ENCODE measurements at regions not wholly inside any gene's neighbourhood (a gene's known extent, or its start where the extent isn't known, plus 50 kb on each side); places are given as distances from the start of the nearest gene placed in this dataset.

DNA sequence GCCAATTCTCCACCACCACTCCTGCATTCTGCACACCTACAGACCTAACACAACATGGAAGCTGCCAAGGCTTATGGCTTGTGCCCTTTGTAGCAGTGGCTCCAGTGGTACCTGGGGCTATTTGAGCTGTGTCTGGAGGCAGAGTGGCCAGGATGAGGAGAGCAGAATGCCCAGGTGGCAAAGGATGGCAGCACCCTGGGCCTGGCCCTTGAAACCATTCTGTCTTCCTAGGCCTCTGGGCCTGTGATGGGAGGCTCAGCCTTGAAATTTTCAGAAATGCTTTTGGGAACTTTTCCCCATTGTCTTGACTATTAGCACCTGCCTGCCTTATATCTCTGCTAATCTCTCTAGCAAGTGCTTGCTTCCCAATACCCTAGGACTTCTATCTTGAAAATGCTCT lies 241.7 kb downstream of the TMEM167A start:
- no peak overlapping the region for H3K4me3 ChIP-seq (ENCODE audit: low read length, poor library complexity, severe bottlenecking)
- no peaks in the 10 kb centered on the region for H3K27me3 ChIP-seq (ENCODE audit: insufficient read depth, low read length, poor library complexity, severe bottlenecking)
- no peaks in the 10 kb centered on the region for H3F3A ChIP-seq (ENCODE audit: low read depth)
- H2AFZ ChIP-seq (ENCODE audit: low read length), result no peak overlapping the region
- no peak overlapping the region for H3K4me2 ChIP-seq (ENCODE audit: low read depth, low read length, poor library complexity, severe bottlenecking)
- H3K79me2 ChIP-seq (ENCODE audit: insufficient read depth, low read length), result no peaks in the 10 kb centered on the region
- peaks cover 17% of the 10 kb centered on the region; the same call in 1 of the 2 replicates for H3K9me3 ChIP-seq (ENCODE audit: insufficient read depth, low read depth, low read length)
- H3K4me1 ChIP-seq (ENCODE audit: insufficient read depth, low read length, poor library complexity, severe bottlenecking), result no peaks in the 10 kb centered on the region
- H3K36me3 ChIP-seq (ENCODE audit: insufficient read depth, low read length), result no peaks in the 10 kb centered on the region
- TF ChIP-seq EZH2phosphoT487 (IDR thresholded peaks at IDR 0.05; ENCODE audit: borderline replicate concordance), result no peak
- no peaks in the 10 kb centered on the region for H3K9me2 ChIP-seq (replicated peaks; ENCODE audit: low read depth, low read length)
- H3K9ac ChIP-seq (ENCODE audit: low read depth, low read length, poor library complexity, severe bottlenecking), result no peak overlapping the region
- H4K20me1 ChIP-seq (ENCODE audit: insufficient read depth, low read length, poor library complexity, severe bottlenecking), result no peaks in the 10 kb centered on the region

DNA sequence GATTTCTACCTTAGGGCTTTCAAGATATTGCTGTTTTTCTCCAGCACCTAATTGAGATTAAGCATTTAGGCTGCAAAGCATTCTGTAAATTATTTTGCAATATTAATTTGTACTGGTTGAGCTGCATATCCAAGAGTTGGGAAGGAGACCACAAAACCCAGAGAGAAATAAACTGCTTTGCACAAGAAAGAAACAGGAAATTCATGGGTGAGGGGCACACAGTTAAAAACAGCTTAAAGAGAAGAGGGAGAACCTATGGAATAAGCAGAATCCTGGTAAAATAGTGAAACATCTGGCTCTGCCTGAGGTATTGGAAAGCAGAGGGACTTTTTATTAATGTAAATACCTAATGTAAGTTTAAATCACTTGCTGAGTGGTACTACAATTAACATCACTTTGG lies 243.0 kb downstream of the TMEM167A start:
- no peak overlapping the region for H3K4me2 ChIP-seq (ENCODE audit: low read depth, low read length, poor library complexity, severe bottlenecking)
- H3K9me3 ChIP-seq (ENCODE audit: insufficient read depth, low read depth, low read length), result peaks cover 17% of the 10 kb centered on the region; the same call in 1 of the 2 replicates
- H3K4me1 ChIP-seq (ENCODE audit: insufficient read depth, low read length, poor library complexity, severe bottlenecking), result no peaks in the 10 kb centered on the region
- TF ChIP-seq, protein P1, sequence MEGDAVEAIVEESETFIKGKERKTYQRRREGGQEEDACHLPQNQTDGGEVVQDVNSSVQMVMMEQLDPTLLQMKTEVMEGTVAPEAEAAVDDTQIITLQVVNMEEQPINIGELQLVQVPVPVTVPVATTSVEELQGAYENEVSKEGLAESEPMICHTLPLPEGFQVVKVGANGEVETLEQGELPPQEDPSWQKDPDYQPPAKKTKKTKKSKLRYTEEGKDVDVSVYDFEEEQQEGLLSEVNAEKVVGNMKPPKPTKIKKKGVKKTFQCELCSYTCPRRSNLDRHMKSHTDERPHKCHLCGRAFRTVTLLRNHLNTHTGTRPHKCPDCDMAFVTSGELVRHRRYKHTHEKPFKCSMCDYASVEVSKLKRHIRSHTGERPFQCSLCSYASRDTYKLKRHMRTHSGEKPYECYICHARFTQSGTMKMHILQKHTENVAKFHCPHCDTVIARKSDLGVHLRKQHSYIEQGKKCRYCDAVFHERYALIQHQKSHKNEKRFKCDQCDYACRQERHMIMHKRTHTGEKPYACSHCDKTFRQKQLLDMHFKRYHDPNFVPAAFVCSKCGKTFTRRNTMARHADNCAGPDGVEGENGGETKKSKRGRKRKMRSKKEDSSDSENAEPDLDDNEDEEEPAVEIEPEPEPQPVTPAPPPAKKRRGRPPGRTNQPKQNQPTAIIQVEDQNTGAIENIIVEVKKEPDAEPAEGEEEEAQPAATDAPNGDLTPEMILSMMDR (conservative IDR thresholded peaks at IDR 0.05; ENCODE audit: low read length), result no peak
- TF ChIP-seq EZH2phosphoT487 (IDR thresholded peaks at IDR 0.05; ENCODE audit: borderline replicate concordance), result no peak
- no peaks in the 10 kb centered on the region for H3K79me2 ChIP-seq (ENCODE audit: insufficient read depth, low read length)
- H3K36me3 ChIP-seq (ENCODE audit: insufficient read depth, low read length), result no peaks in the 10 kb centered on the region
- H3K9ac ChIP-seq (ENCODE audit: low read depth, low read length, poor library complexity, severe bottlenecking), result no peak overlapping the region
- no peak overlapping the region for H3K4me3 ChIP-seq (ENCODE audit: low read length, poor library complexity, severe bottlenecking)
- H3K9me2 ChIP-seq (replicated peaks; ENCODE audit: low read depth, low read length), result no peaks in the 10 kb centered on the region
- no peaks in the 10 kb centered on the region for H4K20me1 ChIP-seq (ENCODE audit: insufficient read depth, low read length, poor library complexity, severe bottlenecking)
- H2AFZ ChIP-seq (ENCODE audit: low read length), result no peak overlapping the region
- H3K27me3 ChIP-seq (ENCODE audit: insufficient read depth, low read length, poor library complexity, severe bottlenecking), result no peaks in the 10 kb centered on the region
- H3F3A ChIP-seq (ENCODE audit: low read depth), result no peaks in the 10 kb centered on the region

DNA sequence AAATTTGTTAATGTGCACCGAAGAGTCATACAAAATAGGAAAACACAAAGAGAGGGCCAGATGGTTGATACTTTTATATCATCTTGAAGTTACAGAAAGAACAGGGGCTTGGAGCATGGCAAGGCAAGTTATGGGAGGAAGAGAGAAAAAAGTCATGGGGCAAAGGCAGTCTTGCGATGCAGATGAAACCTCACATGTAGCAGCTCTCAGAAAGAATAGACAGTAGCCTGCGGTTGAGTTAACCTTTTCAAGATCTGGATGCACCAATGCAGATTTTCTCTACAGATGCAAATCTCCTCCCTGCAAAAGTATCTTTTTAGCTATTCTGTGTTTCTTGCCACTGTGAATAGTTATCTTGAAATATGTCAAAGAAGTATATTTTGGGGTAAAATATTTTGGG lies 243.9 kb downstream of the TMEM167A start:
- no peak overlapping the region for H3K9ac ChIP-seq (ENCODE audit: low read depth, low read length, poor library complexity, severe bottlenecking)

DNA sequence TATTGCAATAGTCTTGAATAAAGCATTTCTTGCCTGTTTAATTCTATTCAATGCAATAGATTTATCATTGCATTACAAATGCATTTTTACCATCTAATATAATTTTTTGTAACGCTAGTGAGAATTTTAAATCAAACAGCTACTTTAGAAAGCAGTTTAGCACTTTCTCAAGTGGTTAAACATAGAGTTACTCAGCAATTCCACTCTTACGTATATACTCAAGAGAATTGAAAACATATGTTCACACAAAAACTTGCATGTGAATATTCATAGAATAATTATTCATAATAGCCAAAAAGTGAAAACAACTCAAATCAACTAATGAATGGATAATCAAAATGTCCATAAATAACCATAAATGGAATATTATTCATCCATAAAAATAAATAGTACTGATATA lies 244.7 kb downstream of the TMEM167A start:
- H4K20me1 ChIP-seq (ENCODE audit: insufficient read depth, low read length, poor library complexity, severe bottlenecking), result no peaks in the 10 kb centered on the region
- H3K79me2 ChIP-seq (ENCODE audit: insufficient read depth, low read length), result no peaks in the 10 kb centered on the region
- H3K4me1 ChIP-seq (ENCODE audit: insufficient read depth, low read length, poor library complexity, severe bottlenecking), result no peaks in the 10 kb centered on the region
- no peak for TF ChIP-seq EZH2phosphoT487 (IDR thresholded peaks at IDR 0.05; ENCODE audit: borderline replicate concordance)
- TF ChIP-seq, protein P1 (conservative IDR thresholded peaks at IDR 0.05; ENCODE audit: low read length), result no peak
- H2AFZ ChIP-seq (ENCODE audit: low read length), result no peak overlapping the region
- H3K9me3 ChIP-seq (ENCODE audit: insufficient read depth, low read depth, low read length), result peaks cover 17% of the 10 kb centered on the region; the same call in 1 of the 2 replicates
- H3K4me2 ChIP-seq (ENCODE audit: low read depth, low read length, poor library complexity, severe bottlenecking), result no peak overlapping the region
- H3K27me3 ChIP-seq (ENCODE audit: insufficient read depth, low read length, poor library complexity, severe bottlenecking), result no peaks in the 10 kb centered on the region
- no peaks in the 10 kb centered on the region for H3F3A ChIP-seq (ENCODE audit: low read depth)
- H3K36me3 ChIP-seq (ENCODE audit: insufficient read depth, low read length), result no peaks in the 10 kb centered on the region
- H3K9me2 ChIP-seq (replicated peaks; ENCODE audit: low read depth, low read length), result no peaks in the 10 kb centered on the region
- no peak overlapping the region for H3K9ac ChIP-seq (ENCODE audit: low read depth, low read length, poor library complexity, severe bottlenecking)
- no peak overlapping the region for H3K4me3 ChIP-seq (ENCODE audit: low read length, poor library complexity, severe bottlenecking)

More for the DNA sequence above, 243.9 kb downstream of the TMEM167A start:
- TF ChIP-seq, protein P1 (conservative IDR thresholded peaks at IDR 0.05; ENCODE audit: low read length), result no peak
- no peak for TF ChIP-seq EZH2phosphoT487 (IDR thresholded peaks at IDR 0.05; ENCODE audit: borderline replicate concordance)
- H3K79me2 ChIP-seq (ENCODE audit: insufficient read depth, low read length), result no peaks in the 10 kb centered on the region
- no peak overlapping the region for H3K4me2 ChIP-seq (ENCODE audit: low read depth, low read length, poor library complexity, severe bottlenecking)
- no peak overlapping the region for H3K4me3 ChIP-seq (ENCODE audit: low read length, poor library complexity, severe bottlenecking)
- no peaks in the 10 kb centered on the region for H3K27me3 ChIP-seq (ENCODE audit: insufficient read depth, low read length, poor library complexity, severe bottlenecking)
- no peaks in the 10 kb centered on the region for H3K4me1 ChIP-seq (ENCODE audit: insufficient read depth, low read length, poor library complexity, severe bottlenecking)
- no peaks in the 10 kb centered on the region for H3K36me3 ChIP-seq (ENCODE audit: insufficient read depth, low read length)
- H2AFZ ChIP-seq (ENCODE audit: low read length), result no peak overlapping the region
- no peaks in the 10 kb centered on the region for H4K20me1 ChIP-seq (ENCODE audit: insufficient read depth, low read length, poor library complexity, severe bottlenecking)
- H3F3A ChIP-seq (ENCODE audit: low read depth), result no peaks in the 10 kb centered on the region
- H3K9me2 ChIP-seq (replicated peaks; ENCODE audit: low read depth, low read length), result no peaks in the 10 kb centered on the region
- peaks cover 17% of the 10 kb centered on the region; the same call in 1 of the 2 replicates for H3K9me3 ChIP-seq (ENCODE audit: insufficient read depth, low read depth, low read length)

Measured in Loucy (cell line).